Lung (tissue), 11 donors: ENCODE measurements at regions not wholly inside any gene's neighbourhood (a gene's known extent, or its start where the extent isn't known, plus 50 kb on each side); places are given as distances from the start of the nearest gene placed in this dataset.
A peak's percentile ranks its signal among the peaks of the same experiment; 100 is the strongest.

Experiments used
- ATAC-seq: fragments of 200-7000 bp; cut with Tn5 transposase; one replicate; pipeline ENCODE4 v1.9.1; 2020; ENCODE audit warnings: moderate number of reproducible peaks; ENCODE audit not compliant: insufficient read depth, low FRiP score
- DNase-seq, 3 donors: peaks; one replicate each; pipeline ENCODE4 v3.0.0-alpha.2; 2013 to 2017
- H3K27ac ChIP-seq, 2 donors: one replicate each; pipeline ENCODE4 v1.5.1; 2013; ENCODE audit warnings: mild to moderate bottlenecking in 2 of 2, moderate library complexity in 2 of 2, control low read depth in 1 of 2, inconsistent platforms in 1 of 2, low read depth in 1 of 2, low read length in 1 of 2
- H3K27me3 ChIP-seq, 3 donors: one replicate each; pipeline ENCODE4 v1.5.1; 2013; ENCODE audit warnings: low read length in 2 of 3; ENCODE audit not compliant: control insufficient read depth in 3 of 3, insufficient read depth in 3 of 3
- H3K36me3 ChIP-seq, 4 donors: one replicate each; pipeline ENCODE4 v1.5.1; 2013; ENCODE audit warnings: low read length in 4 of 4, mild to moderate bottlenecking in 1 of 4, moderate library complexity in 1 of 4; ENCODE audit not compliant: control insufficient read depth in 4 of 4, insufficient read depth in 4 of 4
- H3K4me1 ChIP-seq, 5 donors: one replicate each; pipeline ENCODE4 v1.5.1; 2013; ENCODE audit warnings: low read length in 5 of 5, mild to moderate bottlenecking in 2 of 5, moderate library complexity in 1 of 5; ENCODE audit not compliant: control insufficient read depth in 5 of 5, insufficient read depth in 5 of 5
- H3K4me3 ChIP-seq: one replicate; pipeline ENCODE4 v1.5.1; 2013; ENCODE audit warnings: mild to moderate bottlenecking, control low read depth, moderate library complexity
- H3K9ac ChIP-seq, 2 donors: one replicate each; pipeline ENCODE4 v1.5.1; 2013; ENCODE audit warnings: low read length in 2 of 2, control low read depth in 1 of 2; ENCODE audit not compliant: insufficient read depth in 1 of 2
- H3K9me3 ChIP-seq, 4 donors: one replicate each; pipeline ENCODE4 v1.5.1; 2013; ENCODE audit warnings: low read length in 3 of 4, mild to moderate bottlenecking in 1 of 4, moderate library complexity in 1 of 4; ENCODE audit not compliant: control insufficient read depth in 4 of 4, insufficient read depth in 3 of 4
- CTCF ChIP-seq: IDR thresholded peaks from 2 replicates; pipeline ENCODE4 v1.5.1; 2012; ENCODE audit warnings: mild to moderate bottlenecking; ENCODE audit errors: control extremely low read depth, extremely low read depth
- WGBS, 2 donors: extraction: QIAGEN DNeasy Blood & Tissue Kit; methylation state at CpG; one replicate each; pipeline ENCODE4 v1.1.7; 2013; 5-methylcytosine and 5-hydroxymethylcytosine counted together
- donor health status: control.
- donor health status: control.
- donor health status: Bipolar disorder and iron deficiency.
- donor health status: healthy.
- donor health status: DM: yes; HTN: yes; CAD: no.

GRCh38 chr5:124342986-124343385, 403.5 kb downstream of the ZNF608 start:
- H3K27ac ChIP-seq = no peak overlapping the region

GRCh38 chr5:124342584-124342983, 403.9 kb downstream of the ZNF608 start:
- Histone ChIP-seq H3K9me3 (no peaks in the 10 kb centered on the region), H3K36me3 (no peaks in the 10 kb centered on the region), H3K27me3 (no peaks in the 10 kb centered on the region), H3K9ac (no peak overlapping the region), H3K4me3 (no peak overlapping the region), H3K27ac (no peak overlapping the region), H3K4me1 (peaks cover 6 to 30% (median 23%) of the 10 kb centered on the region in 5 donors)
- DNase-seq = peak in 2 of 3 donors; percentile 17 to 72
- TF ChIP-seq CTCF = no peak
- ATAC-seq = no peak
- WGBS, 2 donors = 77 to 81% methylated on average over 7 of the region's 7 CpGs

More at GRCh38 chr5:124342986-124343385, 403.5 kb downstream of the ZNF608 start:
- Histone ChIP-seq H3K27me3 (no peaks in the 10 kb centered on the region), H3K9ac (no peak overlapping the region), H3K36me3 (no peaks in the 10 kb centered on the region), H3K4me1 (peaks cover 6 to 30% (median 23%) of the 10 kb centered on the region in 5 donors), H3K4me3 (no peak overlapping the region), H3K9me3 (no peaks in the 10 kb centered on the region)
- WGBS, 2 donors = 50 to 82% methylated on average over 1 of the region's 1 CpG
- TF ChIP-seq CTCF = no peak
- ATAC-seq (no peak), DNase-seq (no peak)

- no peak for TF ChIP-seq CTCF
- Histone ChIP-seq H3K4me3 (no peak overlapping the region), H3K27ac (no peak overlapping the region), H3K9ac (no peak overlapping the region), H3K36me3 (no peaks in the 10 kb centered on the region), H3K27me3 (no peaks in the 10 kb centered on the region), H3K9me3 (no peaks in the 10 kb centered on the region), H3K4me1 (peaks cover 6 to 30% (median 23%) of the 10 kb centered on the region in 5 donors)
- 47 to 76% methylated on average over 1 of the region's 1 CpG for WGBS, 2 donors
- ATAC-seq (no peak), DNase-seq (peak; percentile 90 to 99 (median 98))
These were observed 404.4 kb downstream of the ZNF608 start for GRCh38 chr5:124342027-124342471.
